ENCODE measurements at regions not wholly inside any gene's neighbourhood (a gene's known extent, or its start where the extent isn't known, plus 50 kb on each side); places are given as distances from the start of the nearest gene placed in this dataset.
"Not testable (repeated sequence)": the region's sequence is repeated elsewhere in the genome, so short reads cannot be mapped to it uniquely, and the experiment has no call there.

GRCh38 chr2:234795272-234795920 lies 156.4 kb upstream of the SH3BP4 start:
- Histone ChIP-seq H3K36me3 (no peaks in the 10 kb centered on the region), H3K9me3 (no peaks in the 10 kb centered on the region), H3K27me3 (no peaks in the 10 kb centered on the region), H3K4me3 (no peak overlapping the region)
- DNase-seq, result no peak

GRCh38 chr2:234794866-234795265 lies 157.0 kb upstream of the SH3BP4 start:
- Histone ChIP-seq H3K4me3 (no peak overlapping the region), H3K36me3 (no peaks in the 10 kb centered on the region), H3K27me3 (no peaks in the 10 kb centered on the region), H3K9me3 (no peaks in the 10 kb centered on the region)
- DNase-seq, result no peak

- no peaks in the 10 kb centered on the region for H3K9me3 ChIP-seq
- H3K36me3 ChIP-seq, result no peaks in the 10 kb centered on the region
- H3K27me3 ChIP-seq, result no peaks in the 10 kb centered on the region
- DNase-seq, result no peak
- no peak overlapping the region for H3K4me3 ChIP-seq
Measured at GRCh38 chr2:234793212-234793785, 158.5 kb upstream of the SH3BP4 start.

GRCh38 chr2:234792621-234793022 lies 159.2 kb upstream of the SH3BP4 start:
- Histone ChIP-seq H3K27me3 (no peaks in the 10 kb centered on the region), H3K36me3 (no peaks in the 10 kb centered on the region), H3K9me3 (no peaks in the 10 kb centered on the region), H3K4me3 (no peak overlapping the region)
- peak; percentile 57 for DNase-seq

GRCh38 chr2:234792096-234792495 lies 159.7 kb upstream of the SH3BP4 start:
- H3K36me3 ChIP-seq, H3K9me3 ChIP-seq, H3K4me3 ChIP-seq, H3K27me3 ChIP-seq, DNase-seq: not testable (repeated sequence)

- no peak for DNase-seq
- Histone ChIP-seq H3K27me3 (no peaks in the 10 kb centered on the region), H3K36me3 (no peaks in the 10 kb centered on the region), H3K9me3 (no peaks in the 10 kb centered on the region), H3K4me3 (no peak overlapping the region)
Measured at GRCh38 chr2:234790380-234790779, 161.4 kb upstream of the SH3BP4 start.

GRCh38 chr2:234789556-234790325 lies 162.1 kb upstream of the SH3BP4 start:
- Histone ChIP-seq H3K9me3 (no peaks in the 10 kb centered on the region), H3K27me3 (no peaks in the 10 kb centered on the region), H3K4me3 (no peak overlapping the region), H3K36me3 (no peaks in the 10 kb centered on the region)
- no peak for DNase-seq

DNA sequence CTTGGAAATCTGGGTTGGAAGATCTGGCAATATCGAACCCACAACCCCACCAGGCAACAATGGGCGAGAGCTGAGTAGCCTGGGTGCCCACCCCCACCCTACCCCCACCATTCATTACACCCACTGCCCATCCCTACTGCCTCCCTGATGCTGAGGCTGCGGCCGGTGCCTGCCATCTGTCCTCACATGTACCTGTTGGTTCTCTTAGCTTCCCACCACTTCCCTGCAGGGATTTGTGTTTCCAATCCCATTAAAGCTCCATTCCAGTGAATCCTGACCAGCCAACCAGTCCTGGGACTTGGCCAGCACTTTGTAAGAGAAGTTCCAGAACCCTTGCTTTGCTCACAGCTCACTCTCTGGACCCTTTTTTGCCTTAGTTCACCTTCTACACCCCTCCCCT lies 163.0 kb upstream of the SH3BP4 start:
- H3K36me3 ChIP-seq, result no peaks in the 10 kb centered on the region
- no peaks in the 10 kb centered on the region; the same call in 1 of the 2 replicates for H3K9me3 ChIP-seq
- no peak for DNase-seq
- H3K4me3 ChIP-seq, result no peak overlapping the region
- H3K27me3 ChIP-seq, result no peaks in the 10 kb centered on the region

DNA sequence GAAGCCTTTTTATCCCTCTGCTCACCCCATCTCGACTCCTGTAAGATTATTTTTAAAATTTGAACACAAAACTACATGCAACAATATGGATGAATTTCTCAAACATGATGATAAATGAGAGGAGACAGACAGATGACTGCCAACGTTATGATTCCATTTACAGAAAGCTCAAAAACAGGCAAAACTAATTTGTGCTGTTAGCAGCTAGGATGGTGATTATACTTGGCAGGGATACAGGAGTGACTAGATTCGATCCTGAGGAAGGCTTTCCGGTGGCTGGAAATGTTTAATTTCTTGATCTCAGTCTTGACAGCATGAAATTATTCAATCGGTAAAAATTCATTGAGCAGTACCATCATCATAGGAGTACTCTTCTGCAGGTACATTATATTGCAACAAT lies 163.4 kb upstream of the SH3BP4 start:
- DNase-seq, result no peak
- Histone ChIP-seq H3K36me3 (no peaks in the 10 kb centered on the region), H3K4me3 (no peak overlapping the region), H3K27me3 (no peaks in the 10 kb centered on the region), H3K9me3 (peaks cover 4% of the 10 kb centered on the region)

DNA sequence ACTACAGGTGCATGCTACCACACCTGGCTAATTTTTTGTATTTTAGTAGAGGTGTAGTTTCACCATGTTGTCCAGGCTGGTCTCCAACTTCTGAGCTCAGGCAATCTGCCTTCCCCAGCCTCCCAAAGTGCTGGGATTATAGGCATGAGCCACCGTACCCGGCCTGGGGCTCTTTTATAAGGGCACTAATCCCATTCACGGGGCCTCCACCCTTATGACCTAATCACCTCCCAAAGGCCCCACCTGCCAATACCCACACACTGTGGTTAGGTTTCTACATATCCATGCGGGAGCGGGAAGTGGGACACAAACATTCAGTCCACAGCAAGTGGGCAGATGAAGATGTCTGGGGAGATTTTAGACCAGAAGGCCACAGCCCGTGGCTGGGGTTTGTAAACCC lies 164.7 kb upstream of the SH3BP4 start:
- Histone ChIP-seq H3K27me3 (no peaks in the 10 kb centered on the region), H3K9me3 (peaks cover 7% of the 10 kb centered on the region), H3K4me3 (no peak overlapping the region), H3K36me3 (no peaks in the 10 kb centered on the region)
- no peak for DNase-seq

DNA sequence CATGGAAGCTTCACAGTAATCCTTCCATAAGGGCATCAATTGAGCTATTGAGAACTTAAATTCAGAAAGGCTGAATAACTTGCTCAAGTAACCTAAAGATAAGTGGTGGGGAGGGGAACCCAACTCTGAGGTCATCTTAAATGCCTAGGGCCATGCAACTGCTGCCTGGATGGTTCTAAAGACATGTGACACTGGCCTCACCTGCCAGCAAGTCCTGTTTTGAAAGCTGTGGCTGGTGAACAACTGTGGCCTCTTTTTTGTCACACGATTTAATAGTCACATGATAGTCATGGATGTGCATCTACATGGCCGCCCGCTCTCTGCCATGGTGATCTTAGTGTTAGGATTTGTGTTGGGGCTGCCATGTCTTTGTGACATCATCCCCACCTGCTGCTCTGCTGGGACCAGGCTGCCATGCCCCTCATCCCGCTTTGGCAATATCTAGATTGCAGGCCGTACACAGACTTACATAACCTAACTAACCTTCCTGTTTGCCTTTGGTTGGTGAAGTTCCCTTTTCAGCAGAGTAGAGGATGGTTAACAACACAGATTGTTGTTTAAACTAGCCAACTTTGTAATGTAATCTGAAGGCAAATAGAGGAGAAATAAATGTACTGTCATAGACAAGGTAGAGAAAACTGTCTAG lies 177.9 kb upstream of the SH3BP4 start:
- Histone ChIP-seq H3K4me3 (no peak overlapping the region), H3K27me3 (no peaks in the 10 kb centered on the region), H3K36me3 (no peaks in the 10 kb centered on the region), H3K9me3 (no peaks in the 10 kb centered on the region)
- no peak for DNase-seq

DNA sequence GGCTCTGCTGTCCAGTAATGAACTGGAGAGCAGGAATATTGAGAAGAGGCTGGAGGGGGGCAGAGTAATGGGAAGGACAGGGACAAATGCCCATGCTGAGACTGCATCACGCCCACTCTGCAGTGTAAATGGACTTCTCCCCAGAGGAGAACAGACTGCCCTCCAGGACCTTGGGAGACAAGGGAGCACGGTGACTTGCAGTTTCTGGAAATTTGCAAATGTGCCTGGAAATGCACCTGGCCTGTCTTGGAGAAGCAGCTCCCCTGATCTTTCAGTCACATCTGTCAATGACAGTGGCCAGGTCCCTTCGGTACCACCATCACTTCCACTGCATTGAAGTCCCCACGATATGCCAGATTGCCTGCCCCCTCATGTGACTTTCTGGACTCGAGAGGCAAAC lies 178.7 kb upstream of the SH3BP4 start:
- Histone ChIP-seq H3K27me3 (no peaks in the 10 kb centered on the region), H3K36me3 (no peaks in the 10 kb centered on the region), H3K9me3 (no peaks in the 10 kb centered on the region), H3K4me3 (no peak overlapping the region)
- DNase-seq, result no peak

- Histone ChIP-seq H3K27me3 (no peaks in the 10 kb centered on the region), H3K9me3 (no peaks in the 10 kb centered on the region), H3K4me3 (no peak overlapping the region), H3K36me3 (no peaks in the 10 kb centered on the region)
- DNase-seq, result no peak
Measured at GRCh38 chr2:234772733-234773060, 179.1 kb upstream of the SH3BP4 start.

GRCh38 chr2:234771980-234772732 lies 179.7 kb upstream of the SH3BP4 start:
- Histone ChIP-seq H3K27me3 (no peaks in the 10 kb centered on the region), H3K9me3 (no peaks in the 10 kb centered on the region), H3K36me3 (no peaks in the 10 kb centered on the region), H3K4me3 (no peak overlapping the region)
- no peak for DNase-seq

GRCh38 chr2:234771176-234771575 lies 180.6 kb upstream of the SH3BP4 start:
- no peaks in the 10 kb centered on the region for H3K27me3 ChIP-seq
- H3K9me3 ChIP-seq, result no peaks in the 10 kb centered on the region
- no peaks in the 10 kb centered on the region for H3K36me3 ChIP-seq
- H3K4me3 ChIP-seq, result no peak overlapping the region
- no peak for DNase-seq

- no peak for DNase-seq
- H3K27me3 ChIP-seq, result no peaks in the 10 kb centered on the region
- H3K9me3 ChIP-seq, result no peaks in the 10 kb centered on the region
- H3K36me3 ChIP-seq, result no peaks in the 10 kb centered on the region
- H3K4me3 ChIP-seq, result no peak overlapping the region
Measured at GRCh38 chr2:234770715-234771141, 181.1 kb upstream of the SH3BP4 start.

- H3K36me3 ChIP-seq, result no peaks in the 10 kb centered on the region
- DNase-seq, result no peak
- H3K4me3 ChIP-seq, result no peak overlapping the region
- no peaks in the 10 kb centered on the region for H3K27me3 ChIP-seq
- no peaks in the 10 kb centered on the region for H3K9me3 ChIP-seq
Measured at GRCh38 chr2:234770031-234770506, 181.7 kb upstream of the SH3BP4 start.
